ENCODE measurements at regions not wholly inside any gene's neighbourhood (a gene's known extent, or its start where the extent isn't known, plus 50 kb on each side); places are given as distances from the start of the nearest gene placed in this dataset.

- TF ChIP-seq CHD7 (IDR thresholded peaks at IDR 0.05; ENCODE audit: insufficient replicate concordance, low read length) (no peak), CTBP2 (IDR thresholded peaks at IDR 0.05; ENCODE audit: borderline replicate concordance, insufficient read depth, insufficient read length, low read length) (no peak), USF2 (IDR thresholded peaks at IDR 0.05; ENCODE audit: low read length) (no peak), E2F6 (IDR thresholded peaks at IDR 0.05) (no peak), SAP30 (IDR thresholded peaks at IDR 0.05; ENCODE audit: insufficient read depth, insufficient replicate concordance, low read length) (no peak), POU5F1 (IDR thresholded peaks at IDR 0.05; ENCODE audit: low read depth, low read length) (no peak), KDM5A (IDR thresholded peaks at IDR 0.05; ENCODE audit: low read length) (no peak), FOSL1 (IDR thresholded peaks at IDR 0.05; ENCODE audit: insufficient read depth, low read depth, low read length) (no peak), SIRT6 (IDR thresholded peaks at IDR 0.05; ENCODE audit: low read length) (no peak), SUZ12 (IDR thresholded peaks at IDR 0.05; ENCODE audit: low read length) (no peak)
These were observed 91.7 kb upstream of the NAALADL2 start (continued) for GRCh38 chr3:174767406-174767805.
